ENCODE measurements at regions not wholly inside any gene's neighbourhood (a gene's known extent, or its start where the extent isn't known, plus 50 kb on each side); places are given as distances from the start of the nearest gene placed in this dataset.

DNA sequence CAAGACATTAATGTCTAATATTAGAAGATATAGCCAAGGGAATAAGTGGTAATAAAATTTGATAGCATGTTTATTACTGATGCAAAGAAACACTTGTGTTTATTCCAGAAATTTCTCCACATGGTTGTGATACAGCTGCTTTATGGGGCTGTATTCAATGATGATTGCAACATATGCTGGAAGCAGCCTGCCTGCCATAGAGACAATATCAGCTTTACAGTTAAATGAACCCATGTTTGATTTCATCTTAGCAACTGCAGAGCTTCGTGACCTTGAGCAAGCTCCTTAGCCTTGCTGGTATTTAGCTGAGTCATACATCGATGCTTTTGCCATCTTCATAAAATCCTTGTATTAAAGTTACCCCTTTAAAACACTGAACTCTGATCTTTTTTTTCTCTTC, 168.1 kb upstream of the STAC start:
- Histone ChIP-seq H3K4me3 (no peak overlapping the region), H3K27me3 (no peaks in the 10 kb centered on the region), H3K27ac (no peak overlapping the region), H3K9me3 (no peaks in the 10 kb centered on the region), H3K36me3 (no peaks in the 10 kb centered on the region), H3K4me1 (no peaks in the 10 kb centered on the region)
- ATAC-seq (ENCODE audit: low FRiP score in 2 of 2) (no peak), DNase-seq (no peak)
- WGBS, 2 donors, result 75 to 82% methylated on average over 2 of the region's 2 CpGs
- no peak for TF ChIP-seq EP300 (IDR thresholded peaks at IDR 0.05)
- no peak for TF ChIP-seq POLR2A (IDR thresholded peaks at IDR 0.05)
- TF ChIP-seq POLR2AphosphoS5 (IDR thresholded peaks at IDR 0.05), result no peak
- TF ChIP-seq, protein P1, sequence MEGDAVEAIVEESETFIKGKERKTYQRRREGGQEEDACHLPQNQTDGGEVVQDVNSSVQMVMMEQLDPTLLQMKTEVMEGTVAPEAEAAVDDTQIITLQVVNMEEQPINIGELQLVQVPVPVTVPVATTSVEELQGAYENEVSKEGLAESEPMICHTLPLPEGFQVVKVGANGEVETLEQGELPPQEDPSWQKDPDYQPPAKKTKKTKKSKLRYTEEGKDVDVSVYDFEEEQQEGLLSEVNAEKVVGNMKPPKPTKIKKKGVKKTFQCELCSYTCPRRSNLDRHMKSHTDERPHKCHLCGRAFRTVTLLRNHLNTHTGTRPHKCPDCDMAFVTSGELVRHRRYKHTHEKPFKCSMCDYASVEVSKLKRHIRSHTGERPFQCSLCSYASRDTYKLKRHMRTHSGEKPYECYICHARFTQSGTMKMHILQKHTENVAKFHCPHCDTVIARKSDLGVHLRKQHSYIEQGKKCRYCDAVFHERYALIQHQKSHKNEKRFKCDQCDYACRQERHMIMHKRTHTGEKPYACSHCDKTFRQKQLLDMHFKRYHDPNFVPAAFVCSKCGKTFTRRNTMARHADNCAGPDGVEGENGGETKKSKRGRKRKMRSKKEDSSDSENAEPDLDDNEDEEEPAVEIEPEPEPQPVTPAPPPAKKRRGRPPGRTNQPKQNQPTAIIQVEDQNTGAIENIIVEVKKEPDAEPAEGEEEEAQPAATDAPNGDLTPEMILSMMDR (IDR thresholded peaks at IDR 0.05), result no peak

DNA sequence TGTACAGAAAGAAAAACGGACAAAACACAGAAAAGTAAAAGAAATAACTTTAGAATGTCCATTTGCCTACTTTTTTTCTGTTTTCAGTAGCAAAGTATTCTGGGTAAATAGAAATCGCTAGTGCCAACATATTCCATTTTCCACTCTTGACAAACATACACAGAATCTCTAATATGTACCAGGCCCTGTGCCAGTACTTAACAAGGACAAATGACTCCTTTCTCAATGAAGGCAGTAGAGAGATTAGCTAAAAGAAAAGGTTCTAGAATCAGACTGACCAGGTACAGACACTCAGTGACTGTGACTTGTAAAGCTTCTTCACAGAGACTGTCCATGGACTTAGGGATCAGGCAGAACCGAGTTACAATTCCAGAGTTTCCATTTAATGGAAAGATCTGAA, 165.8 kb upstream of the STAC start:
- Histone ChIP-seq H3K4me1 (no peaks in the 10 kb centered on the region), H3K27ac (no peak overlapping the region), H3K9me3 (no peaks in the 10 kb centered on the region), H3K4me3 (no peak overlapping the region), H3K27me3 (no peaks in the 10 kb centered on the region), H3K36me3 (no peaks in the 10 kb centered on the region)
- DNase-seq (no peak), ATAC-seq (ENCODE audit: low FRiP score in 2 of 2) (no peak)
- TF ChIP-seq POLR2AphosphoS5 (IDR thresholded peaks at IDR 0.05), result no peak
- WGBS, 2 donors, result 70% methylated on average over 3 of the region's 3 CpGs

DNA sequence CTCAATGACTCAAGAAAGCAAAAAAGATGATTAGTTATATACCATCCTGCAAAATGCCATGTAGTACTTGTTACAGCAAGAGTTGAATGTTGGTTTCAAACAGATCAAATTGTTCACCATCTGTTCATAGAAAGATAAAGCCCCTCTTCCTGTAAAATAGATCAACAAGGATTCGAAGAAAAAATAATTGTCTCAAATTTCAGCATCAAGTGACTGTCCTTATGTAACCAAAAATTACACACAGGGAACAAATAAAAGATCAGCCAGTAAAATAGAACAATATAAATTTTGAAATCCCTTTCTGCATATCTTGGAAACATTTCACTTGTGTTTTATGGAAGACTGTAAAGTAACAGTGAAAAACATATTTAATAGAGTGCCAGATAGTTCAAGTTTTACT, 165.1 kb upstream of the STAC start:
- Histone ChIP-seq H3K27ac (no peak overlapping the region), H3K4me3 (no peak overlapping the region), H3K4me1 (no peaks in the 10 kb centered on the region), H3K9me3 (no peaks in the 10 kb centered on the region), H3K27me3 (no peaks in the 10 kb centered on the region), H3K36me3 (no peaks in the 10 kb centered on the region)
- TF ChIP-seq, protein P1 (IDR thresholded peaks at IDR 0.05), result no peak
- TF ChIP-seq POLR2AphosphoS5 (IDR thresholded peaks at IDR 0.05) (no peak), EP300 (IDR thresholded peaks at IDR 0.05) (no peak), POLR2A (IDR thresholded peaks at IDR 0.05) (no peak)
- WGBS, 2 donors, result 23 to 38% methylated on average over 1 of the region's 1 CpG
- ATAC-seq (ENCODE audit: low FRiP score in 2 of 2) (no peak), DNase-seq (no peak)

DNA sequence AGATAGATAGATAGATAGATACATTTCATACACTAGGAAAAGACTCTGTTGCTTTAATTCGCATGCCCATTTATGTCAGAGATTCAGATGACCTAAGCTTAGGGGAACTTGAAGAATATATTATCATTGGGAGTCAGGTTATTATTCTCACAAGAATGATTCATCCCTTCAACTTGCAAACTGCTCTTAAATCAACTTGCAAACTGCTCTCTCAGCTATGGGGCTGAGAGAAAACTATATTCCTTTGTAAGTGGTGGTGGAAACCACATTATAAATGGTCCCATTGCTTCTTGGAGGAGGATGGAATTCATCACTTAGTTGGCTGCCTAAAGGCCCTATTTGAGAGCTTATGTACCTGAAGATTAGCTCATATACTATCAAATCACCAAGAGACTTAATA, 160.9 kb upstream of the STAC start:
- H3K27ac ChIP-seq, result no peak overlapping the region
- no peaks in the 10 kb centered on the region for H3K27me3 ChIP-seq
- no peaks in the 10 kb centered on the region for H3K36me3 ChIP-seq
- no peaks in the 10 kb centered on the region for H3K9me3 ChIP-seq
- TF ChIP-seq, protein P1 (IDR thresholded peaks at IDR 0.05), result no peak
- no peak for TF ChIP-seq POLR2AphosphoS5 (IDR thresholded peaks at IDR 0.05)
- TF ChIP-seq EP300 (IDR thresholded peaks at IDR 0.05), result no peak
- no peak for TF ChIP-seq POLR2A (IDR thresholded peaks at IDR 0.05)
- ATAC-seq (ENCODE audit: low FRiP score in 2 of 2) (no peak), DNase-seq (no peak)
- WGBS, 2 donors, result 100% methylated on average over 1 of the region's 1 CpG
- H3K4me3 ChIP-seq, result no peak overlapping the region
- no peaks in the 10 kb centered on the region for H3K4me1 ChIP-seq

DNA sequence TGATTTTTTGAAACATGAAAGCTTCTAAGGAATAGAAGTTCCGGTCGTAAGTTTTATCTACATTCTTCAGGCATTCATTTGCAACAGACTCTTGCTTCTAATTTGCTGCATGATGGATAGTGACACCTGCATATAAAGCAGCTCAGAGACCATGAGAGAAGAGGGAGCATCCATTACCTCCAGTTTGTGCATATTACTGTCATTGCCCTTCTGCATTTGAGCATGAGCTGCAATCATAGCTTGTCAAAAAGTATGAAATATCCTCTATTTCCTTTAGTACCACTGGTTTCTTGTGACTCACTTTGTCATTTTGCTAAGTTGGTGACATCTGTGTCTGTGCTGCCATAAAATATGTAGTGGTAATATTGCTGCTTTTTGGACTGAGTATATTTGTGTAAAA, 160.1 kb upstream of the STAC start:
- Histone ChIP-seq H3K4me3 (no peak overlapping the region), H3K36me3 (no peaks in the 10 kb centered on the region), H3K27me3 (no peaks in the 10 kb centered on the region), H3K9me3 (no peaks in the 10 kb centered on the region), H3K27ac (no peak overlapping the region), H3K4me1 (no peaks in the 10 kb centered on the region)
- WGBS, 2 donors, result 94 to 95% methylated on average over 2 of the region's 2 CpGs
- no peak for DNase-seq
- TF ChIP-seq POLR2AphosphoS5 (IDR thresholded peaks at IDR 0.05), result no peak
- ATAC-seq (ENCODE audit: low FRiP score in 2 of 2), result no peak

DNA sequence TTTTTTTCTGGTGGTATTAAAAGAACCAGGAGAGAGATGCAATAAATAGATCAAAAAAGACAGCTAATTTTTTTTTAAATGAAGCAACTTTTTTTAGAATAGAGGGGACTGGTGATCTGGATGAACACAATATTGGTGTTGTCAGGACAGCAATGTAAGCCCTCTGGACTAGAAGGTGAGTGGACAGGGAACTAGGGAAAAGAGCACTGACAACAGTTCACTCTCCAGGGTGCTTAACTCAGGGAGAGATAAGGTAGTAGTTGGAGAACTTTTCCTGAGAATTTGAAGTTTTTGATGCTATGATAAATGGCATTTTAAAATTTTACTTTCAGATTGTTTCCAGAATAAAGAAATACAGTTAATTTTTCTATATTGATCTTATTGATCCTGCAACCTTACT, 158.3 kb upstream of the STAC start:
- ATAC-seq (ENCODE audit: low FRiP score in 2 of 2) (no peak), DNase-seq (no peak)
- Histone ChIP-seq H3K4me3 (no peak overlapping the region), H3K27me3 (no peaks in the 10 kb centered on the region), H3K4me1 (no peaks in the 10 kb centered on the region), H3K36me3 (no peaks in the 10 kb centered on the region), H3K9me3 (no peaks in the 10 kb centered on the region), H3K27ac (no peak overlapping the region)
- TF ChIP-seq EP300 (IDR thresholded peaks at IDR 0.05) (no peak), POLR2AphosphoS5 (IDR thresholded peaks at IDR 0.05) (no peak), POLR2A (IDR thresholded peaks at IDR 0.05) (no peak)
- TF ChIP-seq, protein P1 (IDR thresholded peaks at IDR 0.05), result no peak

All from upper lobe of left lung (tissue), 6 donors.